Neural crest cell (in vitro differentiated cells): ENCODE measurements at regions not wholly inside any gene's neighbourhood (a gene's known extent, or its start where the extent isn't known, plus 50 kb on each side); places are given as distances from the start of the nearest gene placed in this dataset.

ENCODE experiments used
- DNase-seq: peaks from one replicate; pipeline ENCODE4 v3.0.0; 2021; ENCODE audit warnings: low read depth, mixed read lengths, low spot score
- H3K27ac Mint-ChIP-seq: one replicate; pipeline ENCODE4 v1.8.0; 2021; ENCODE audit warnings: mild to moderate bottlenecking, mixed read lengths; ENCODE audit not compliant: unreplicated experiment
- H3K27me3 Mint-ChIP-seq: 2 replicates; pipeline ENCODE4 v1.8.0; 2021; ENCODE audit warnings: low read depth, mild to moderate bottlenecking, mixed read lengths
- H3K36me3 Mint-ChIP-seq: 2 replicates; pipeline ENCODE4 v1.8.0; 2021; ENCODE audit warnings: low read depth, mild to moderate bottlenecking, mixed read lengths
- H3K4me1 Mint-ChIP-seq: 2 replicates; pipeline ENCODE4 v1.8.0; 2021; ENCODE audit warnings: mixed read lengths
- H3K4me3 Mint-ChIP-seq: one replicate; pipeline ENCODE4 v1.8.0; 2021; ENCODE audit warnings: mild to moderate bottlenecking, mixed read lengths
- H3K9me3 Mint-ChIP-seq: 2 replicates; pipeline ENCODE4 v1.8.0; 2021; ENCODE audit warnings: mixed read lengths
- CTCF ChIP-seq: fragments of 200-600 bp; sonication (generic); conservative IDR thresholded peaks from 2 replicates; pipeline ENCODE4 v1.5.0; 2021; ENCODE audit warnings: antibody characterized with exemption, mild to moderate bottlenecking

GRCh38 chr5:173835131-173835530 is 53.0 kb upstream of the CPEB4 start:
- DNase-seq = no peak
- H3K27me3 Mint-ChIP-seq = no peaks in the 10 kb centered on the region
- no peak for TF ChIP-seq CTCF
- peaks cover 15% of the 10 kb centered on the region for H3K4me1 Mint-ChIP-seq
- no peak overlapping the region for H3K27ac Mint-ChIP-seq
- H3K36me3 Mint-ChIP-seq = no peaks in the 10 kb centered on the region
- H3K4me3 Mint-ChIP-seq = no peak overlapping the region
- no peaks in the 10 kb centered on the region for H3K9me3 Mint-ChIP-seq

DNA sequence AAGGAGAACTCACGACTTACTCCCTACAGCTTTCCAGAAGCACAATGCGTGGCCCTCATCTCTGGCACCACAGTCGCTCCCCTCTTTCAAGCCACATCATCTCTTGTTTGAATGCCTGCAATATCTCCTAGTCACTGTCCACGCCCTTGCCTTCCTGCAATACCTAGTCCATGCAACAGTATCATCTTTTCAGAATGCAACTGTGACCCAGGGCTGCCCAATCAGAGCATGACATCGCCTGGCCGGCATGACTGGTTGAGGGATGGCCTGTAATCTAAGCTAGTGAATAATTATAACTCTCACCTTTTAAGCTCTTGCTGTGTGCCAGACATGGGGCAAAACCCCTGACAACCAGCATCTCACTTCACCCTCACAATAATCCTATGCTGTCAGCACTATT is 52.5 kb upstream of the CPEB4 start:
- Mint-ChIP-seq H3K36me3 (no peaks in the 10 kb centered on the region), H3K4me1 (peaks cover 14% of the 10 kb centered on the region), H3K4me3 (no peak overlapping the region), H3K9me3 (no peaks in the 10 kb centered on the region), H3K27me3 (no peaks in the 10 kb centered on the region), H3K27ac (no peak overlapping the region)
- no peak for TF ChIP-seq CTCF
- no peak for DNase-seq

DNA sequence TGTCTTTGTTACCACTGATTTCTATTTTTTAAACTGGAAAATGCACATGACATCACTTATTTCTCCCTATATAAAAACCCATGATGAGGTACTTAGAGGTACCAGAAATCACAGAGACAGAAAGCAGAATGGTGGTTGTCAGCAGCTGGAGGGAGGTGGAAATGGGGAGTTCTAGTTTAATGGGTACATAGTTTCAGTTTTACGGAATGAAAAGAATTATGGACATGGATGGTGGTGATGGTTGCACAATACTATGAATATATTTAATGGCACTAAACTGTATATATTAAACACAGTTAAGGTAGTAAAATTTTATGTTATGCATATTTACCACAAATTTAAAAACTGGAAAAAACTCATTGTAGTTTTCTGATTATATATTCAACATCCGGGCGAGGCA is 50.5 kb upstream of the CPEB4 start:
- H3K27ac Mint-ChIP-seq = no peak overlapping the region
- H3K36me3 Mint-ChIP-seq = no peaks in the 10 kb centered on the region
- H3K4me1 Mint-ChIP-seq = peaks cover 12% of the 10 kb centered on the region
- no peak overlapping the region for H3K4me3 Mint-ChIP-seq
- H3K9me3 Mint-ChIP-seq = no peaks in the 10 kb centered on the region
- no peak for TF ChIP-seq CTCF
- no peaks in the 10 kb centered on the region for H3K27me3 Mint-ChIP-seq
- DNase-seq = no peak
